GM19351 (cell line): ENCODE measurements at regions not wholly inside any gene's neighbourhood (a gene's known extent, or its start where the extent isn't known, plus 50 kb on each side); places are given as distances from the start of the nearest gene placed in this dataset.
A peak's percentile ranks its signal among the peaks of the same experiment; 100 is the strongest.
"Not testable (repeated sequence)": the region's sequence is repeated elsewhere in the genome, so short reads cannot be mapped to it uniquely, and the experiment has no call there.

Experiments used
- ATAC-seq: cut with Tn5 transposase; IDR thresholded peaks from one replicate; pipeline ENCODE4 v1.9.1; 2021; ENCODE audit warnings: mild to moderate bottlenecking, moderate library complexity; ENCODE audit not compliant: unreplicated experiment

- ATAC-seq: no peak
These were observed 255.5 kb downstream of the EFCAB11 start for GRCh38 chr14:89699071-89699470.

- ATAC-seq: no peak
These were observed 257.1 kb downstream of the EFCAB11 start for GRCh38 chr14:89697281-89698060.

- no peak for ATAC-seq
These were observed 258.7 kb downstream of the EFCAB11 start for GRCh38 chr14:89695846-89696245.

GRCh38 chr14:89690139-89690538, 264.4 kb downstream of the EFCAB11 start:
- ATAC-seq: no peak

GRCh38 chr14:89689711-89690110, 264.8 kb downstream of the EFCAB11 start:
- not testable (repeated sequence) for ATAC-seq

- ATAC-seq: no peak
These were observed 265.9 kb downstream of the EFCAB11 start for GRCh38 chr14:89688507-89689211.

GRCh38 chr14:89687129-89687528, 267.4 kb downstream of the EFCAB11 start:
- ATAC-seq: not testable (repeated sequence)

- no peak for ATAC-seq
These were observed 267.1 kb upstream of the FOXN3 start for GRCh38 chr14:89684139-89684538.

GRCh38 chr14:89681086-89682018, 264.3 kb upstream of the FOXN3 start:
- ATAC-seq: peak; percentile 86

- ATAC-seq: no peak
These were observed 263.1 kb upstream of the FOXN3 start for GRCh38 chr14:89680156-89680555.

- no peak for ATAC-seq
These were observed 261.7 kb upstream of the FOXN3 start for GRCh38 chr14:89678768-89679167.

- no peak for ATAC-seq
These were observed 258.6 kb upstream of the FOXN3 start for GRCh38 chr14:89675590-89675989.

- no peak for ATAC-seq
These were observed 257.9 kb upstream of the FOXN3 start for GRCh38 chr14:89674936-89675335.

GRCh38 chr14:89674240-89674639, 257.2 kb upstream of the FOXN3 start:
- no peak for ATAC-seq

GRCh38 chr14:89673512-89674225, 256.6 kb upstream of the FOXN3 start:
- ATAC-seq: no peak

- no peak for ATAC-seq
These were observed 255.8 kb upstream of the FOXN3 start for GRCh38 chr14:89672636-89673511.

GRCh38 chr14:89669193-89669592, 252.2 kb upstream of the FOXN3 start:
- ATAC-seq: no peak

GRCh38 chr14:89667983-89668382, 250.9 kb upstream of the FOXN3 start:
- ATAC-seq: no peak

GRCh38 chr14:89665300-89666081, 248.5 kb upstream of the FOXN3 start:
- ATAC-seq: not testable (repeated sequence)
